ENCODE measurements at regions not wholly inside any gene's neighbourhood (a gene's known extent, or its start where the extent isn't known, plus 50 kb on each side); places are given as distances from the start of the nearest gene placed in this dataset.

DNA sequence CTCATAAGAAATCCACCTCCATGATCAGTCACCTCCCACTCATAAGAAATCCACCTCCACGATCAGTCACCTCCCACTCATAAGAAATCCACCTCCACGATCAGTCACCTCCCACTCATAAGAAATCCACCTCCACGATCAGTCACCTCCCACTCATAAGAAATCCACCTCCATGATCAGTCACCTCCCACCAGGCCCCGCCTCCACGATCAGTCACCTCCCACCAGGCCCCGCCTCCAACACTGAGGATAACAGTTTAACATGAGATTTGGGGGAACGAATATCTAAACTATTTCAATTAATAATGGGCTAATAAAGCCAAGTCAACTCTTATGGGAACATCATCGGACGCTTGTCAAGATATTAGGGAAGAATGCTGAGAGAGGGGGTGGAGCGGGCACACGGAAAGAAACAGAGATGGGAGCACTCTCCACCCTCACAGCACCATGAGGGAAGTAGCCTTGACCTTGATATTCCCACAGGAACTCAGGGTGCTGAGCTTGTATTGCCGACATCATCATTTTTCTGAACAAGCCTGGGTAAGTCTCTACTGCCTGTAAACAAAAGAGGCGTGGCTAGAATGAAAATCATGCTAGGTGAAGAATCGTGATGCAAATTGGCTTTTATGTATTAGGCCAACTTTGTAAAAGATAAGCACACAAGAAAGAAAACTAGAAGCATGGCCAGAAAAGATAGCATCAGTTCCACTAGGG lies 303.5 kb upstream of the KLF6 start:
- no peaks in the 10 kb centered on the region for H3K27me3 ChIP-seq (replicated peaks; ENCODE audit: control insufficient read depth, insufficient read depth, low read length)
- H3K9me3 ChIP-seq: no peaks in the 10 kb centered on the region
- Mint-ChIP-seq H3K4me1 (ENCODE audit: low read depth, unreplicated experiment) (no peaks in the 10 kb centered on the region), H3K36me3 (ENCODE audit: insufficient read depth, unreplicated experiment) (no peaks in the 10 kb centered on the region), H3K9me3 (ENCODE audit: unreplicated experiment) (peaks cover 9% of the 10 kb centered on the region), H3K4me3 (ENCODE audit: unreplicated experiment) (no peak overlapping the region), H3K27ac (ENCODE audit: unreplicated experiment) (no peak overlapping the region), H3K27me3 (ENCODE audit: insufficient read depth, unreplicated experiment) (no peaks in the 10 kb centered on the region)
- no peaks in the 10 kb centered on the region for H3K4me1 ChIP-seq
- H3K36me3 ChIP-seq (ENCODE audit: control insufficient read depth, insufficient read depth, low read length): no peaks in the 10 kb centered on the region
- CTCF ChIA-PET: no interaction called here
- no peak for DNase-seq
- no TSS peak for BruUV-seq (replicated peaks)
- H3K4me3 ChIP-seq (ENCODE audit: low read depth, low read length): no peak overlapping the region
- TF ChIP-seq CTCF (IDR thresholded peaks at IDR 0.05; ENCODE audit: insufficient read depth in 1 of 2, low read depth in 1 of 2, low read length in 1 of 2, severe bottlenecking in 1 of 2, unreplicated experiment in 1 of 2): no peak
- intact Hi-C loops (cut with micrococcal nuclease; ENCODE audit: unreplicated experiment): no loop called here
- POLR2A ChIA-PET: no interaction called here

DNA sequence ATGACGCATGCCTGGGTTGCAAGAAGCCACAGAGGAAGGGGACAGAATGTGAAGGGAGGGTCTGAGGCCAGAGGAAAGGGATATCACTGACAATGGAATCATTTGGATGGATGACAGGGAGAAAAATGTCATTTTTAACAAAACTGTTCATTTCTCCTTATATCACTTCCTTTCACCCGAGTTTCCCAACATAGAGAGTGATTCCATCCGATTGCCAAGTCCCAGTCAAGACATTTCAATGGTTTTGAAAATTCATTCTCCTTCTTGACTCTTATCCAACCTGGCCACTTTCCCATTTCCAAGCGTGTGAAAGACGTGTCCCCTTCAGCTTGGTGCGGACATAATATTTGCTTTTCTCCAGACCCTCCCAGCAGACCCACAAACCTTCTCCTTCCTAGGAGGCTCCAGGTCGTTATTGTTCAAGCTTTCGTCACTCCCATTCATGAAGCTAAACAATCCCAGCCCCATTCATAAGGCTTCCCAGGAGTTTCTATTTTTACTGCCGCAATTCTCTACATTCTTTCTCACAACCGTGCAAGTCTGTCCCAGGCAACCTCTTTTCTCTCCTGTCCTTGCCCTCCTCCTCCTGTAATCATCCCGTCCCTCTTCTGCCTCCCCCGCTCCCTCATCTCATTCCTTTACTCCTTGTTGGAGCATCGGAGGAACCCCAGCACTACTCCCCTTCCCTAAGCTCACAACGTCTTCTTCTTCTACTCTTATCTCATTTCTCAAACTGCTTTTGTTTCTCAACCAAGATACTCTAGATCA lies 301.3 kb upstream of the KLF6 start:
- Histone ChIP-seq H3K36me3 (ENCODE audit: control insufficient read depth, insufficient read depth, low read length) (no peaks in the 10 kb centered on the region), H3K4me1 (no peaks in the 10 kb centered on the region), H3K9me3 (no peaks in the 10 kb centered on the region), H3K4me3 (ENCODE audit: low read depth, low read length) (no peak overlapping the region), H3K27me3 (replicated peaks; ENCODE audit: control insufficient read depth, insufficient read depth, low read length) (no peaks in the 10 kb centered on the region)
- TF ChIP-seq CTCF (IDR thresholded peaks at IDR 0.05; ENCODE audit: insufficient read depth in 1 of 2, low read depth in 1 of 2, low read length in 1 of 2, severe bottlenecking in 1 of 2, unreplicated experiment in 1 of 2): no peak
- no peak overlapping the region for H3K27ac Mint-ChIP-seq (ENCODE audit: unreplicated experiment)
- H3K27me3 Mint-ChIP-seq (ENCODE audit: insufficient read depth, unreplicated experiment): no peaks in the 10 kb centered on the region
- H3K9me3 Mint-ChIP-seq (ENCODE audit: unreplicated experiment): peaks cover 9% of the 10 kb centered on the region
- H3K36me3 Mint-ChIP-seq (ENCODE audit: insufficient read depth, unreplicated experiment): no peaks in the 10 kb centered on the region
- intact Hi-C loops (cut with micrococcal nuclease; ENCODE audit: unreplicated experiment): no loop called here
- no peak overlapping the region for H3K4me3 Mint-ChIP-seq (ENCODE audit: unreplicated experiment)
- no TSS peak for BruUV-seq (replicated peaks)
- no peaks in the 10 kb centered on the region for H3K4me1 Mint-ChIP-seq (ENCODE audit: low read depth, unreplicated experiment)
- POLR2A ChIA-PET: no interaction called here
- no peak for DNase-seq
- CTCF ChIA-PET: no interaction called here

DNA sequence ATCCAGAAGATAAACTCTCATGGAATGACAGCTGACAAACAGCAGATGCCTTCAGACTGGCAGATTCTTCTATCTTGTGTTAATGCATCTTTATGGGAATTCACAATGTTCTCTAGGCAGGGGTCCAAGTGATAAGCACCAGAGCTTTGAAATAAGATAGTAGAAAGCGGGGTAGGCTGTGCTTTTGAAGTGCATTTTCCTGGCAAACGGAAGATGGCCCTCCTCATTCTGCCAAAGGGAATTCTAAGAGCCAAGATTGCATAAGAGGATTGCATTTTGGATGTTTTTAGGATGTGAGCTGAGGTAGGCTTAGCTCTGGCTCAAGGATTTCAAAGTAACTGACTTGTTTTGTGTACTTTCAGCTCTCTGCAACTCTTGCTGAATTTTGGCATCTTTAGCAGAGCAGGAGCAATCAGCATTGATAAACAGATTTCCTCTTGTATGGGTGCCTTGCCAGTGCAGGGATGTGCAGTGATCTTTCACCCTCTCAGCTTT lies 298.5 kb upstream of the KLF6 start:
- DNase-seq: no peak
- BruUV-seq (replicated peaks): no TSS peak
- TF ChIP-seq CTCF (IDR thresholded peaks at IDR 0.05; ENCODE audit: insufficient read depth in 1 of 2, low read depth in 1 of 2, low read length in 1 of 2, severe bottlenecking in 1 of 2, unreplicated experiment in 1 of 2): no peak
- Mint-ChIP-seq H3K27me3 (ENCODE audit: insufficient read depth, unreplicated experiment) (no peaks in the 10 kb centered on the region), H3K4me1 (ENCODE audit: low read depth, unreplicated experiment) (no peaks in the 10 kb centered on the region), H3K9me3 (ENCODE audit: unreplicated experiment) (peaks cover 6% of the 10 kb centered on the region), H3K4me3 (ENCODE audit: unreplicated experiment) (no peak overlapping the region), H3K36me3 (ENCODE audit: insufficient read depth, unreplicated experiment) (no peaks in the 10 kb centered on the region), H3K27ac (ENCODE audit: unreplicated experiment) (no peak overlapping the region)
- intact Hi-C loops (cut with micrococcal nuclease; ENCODE audit: unreplicated experiment): no loop called here
- H3K9me3 ChIP-seq: no peaks in the 10 kb centered on the region
- no peaks in the 10 kb centered on the region for H3K27me3 ChIP-seq (replicated peaks; ENCODE audit: control insufficient read depth, insufficient read depth, low read length)
- ChIA-PET CTCF (no interaction called here), POLR2A (no interaction called here)
- no peaks in the 10 kb centered on the region for H3K36me3 ChIP-seq (ENCODE audit: control insufficient read depth, insufficient read depth, low read length)
- H3K4me3 ChIP-seq (ENCODE audit: low read depth, low read length): no peak overlapping the region
- no peaks in the 10 kb centered on the region for H3K4me1 ChIP-seq
